SKM-1 treated with dmso at 0.1 percent for 144 hours (cell line): ENCODE measurements at regions not wholly inside any gene's neighbourhood (a gene's known extent, or its start where the extent isn't known, plus 50 kb on each side); places are given as distances from the start of the nearest gene placed in this dataset.

Experiments
- DNase-seq: peaks from one replicate; lab custom pipeline; 2025; ENCODE audit not compliant: unreplicated experiment; lab: John Stamatoyannopoulos, UW

DNA sequence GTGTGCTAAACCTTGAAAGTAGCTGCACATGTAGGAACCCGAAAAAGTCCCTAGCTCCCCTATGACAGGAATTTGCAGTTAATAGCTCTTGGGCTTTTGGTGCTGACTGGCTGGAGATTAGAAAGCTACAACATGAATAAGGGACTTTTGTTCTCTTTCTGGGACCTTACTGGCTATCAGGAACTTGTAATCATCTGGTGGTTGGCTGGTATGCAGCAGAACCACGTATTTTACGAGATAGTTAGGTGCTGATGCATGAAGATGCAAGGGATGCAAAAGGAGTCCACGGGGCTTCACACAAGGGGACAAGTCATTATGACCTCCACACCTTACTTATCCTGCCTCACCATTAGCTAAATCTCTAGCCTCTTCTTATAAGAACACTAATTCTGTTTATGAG lies 190.2 kb upstream of the NRXN1 start:
- DNase-seq = no peak

DNA sequence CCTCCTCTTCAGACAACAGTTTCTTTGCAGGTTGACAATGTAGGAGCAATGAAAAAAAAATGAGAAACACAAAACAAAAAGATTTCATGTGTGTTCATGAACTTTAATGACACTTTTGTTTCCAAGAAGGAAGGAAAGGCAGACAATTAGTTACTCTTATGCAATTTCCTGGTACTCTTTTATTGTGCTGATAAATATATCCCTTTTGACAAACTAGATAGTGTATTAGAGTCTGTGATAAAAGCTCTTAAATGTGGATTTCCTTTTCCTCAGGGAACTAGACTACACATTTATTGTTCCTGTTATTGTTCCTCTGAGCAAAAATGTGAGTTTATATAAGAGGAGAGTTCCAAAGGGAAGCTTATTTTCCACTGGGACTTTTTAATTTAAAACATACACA lies 188.7 kb upstream of the NRXN1 start:
- no peak for DNase-seq

DNA sequence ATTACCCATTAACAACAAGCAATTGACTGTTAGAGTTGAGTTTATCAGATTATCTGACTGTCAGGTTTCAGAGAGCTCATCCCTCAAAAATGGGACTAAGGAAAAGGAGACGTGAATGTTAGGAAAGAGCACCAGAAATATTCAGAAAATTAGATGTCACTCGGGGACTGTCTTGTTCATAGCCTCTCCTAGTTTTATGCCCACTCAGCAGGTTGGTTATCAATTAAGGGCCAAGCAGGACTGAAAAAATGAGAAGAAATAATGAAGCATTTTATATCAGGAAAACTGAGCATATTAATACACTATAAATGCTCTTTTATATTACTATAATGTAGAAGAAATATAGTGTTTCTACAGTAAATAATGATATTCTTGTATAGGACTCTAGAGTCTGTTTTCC lies 188.1 kb upstream of the NRXN1 start:
- DNase-seq = no peak

DNA sequence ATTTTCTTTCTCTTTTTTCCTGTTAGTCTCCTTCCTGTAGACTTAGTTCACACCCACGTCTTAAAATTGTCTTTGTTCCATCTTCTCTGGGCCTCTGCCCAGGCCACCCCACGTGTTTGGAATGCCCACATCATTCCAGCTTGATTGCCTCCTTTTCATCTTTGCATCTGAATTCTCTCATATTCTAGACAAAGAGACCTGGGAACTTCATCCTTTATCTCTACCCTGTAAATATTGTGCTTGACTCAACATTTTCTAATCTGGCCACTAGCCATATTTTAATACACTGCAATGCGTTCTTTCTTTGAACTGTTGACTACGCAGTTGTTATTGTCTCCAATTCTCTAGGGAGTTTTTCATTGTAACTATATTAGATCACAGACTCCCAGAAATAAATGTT lies 187.5 kb upstream of the NRXN1 start:
- no peak for DNase-seq

DNA sequence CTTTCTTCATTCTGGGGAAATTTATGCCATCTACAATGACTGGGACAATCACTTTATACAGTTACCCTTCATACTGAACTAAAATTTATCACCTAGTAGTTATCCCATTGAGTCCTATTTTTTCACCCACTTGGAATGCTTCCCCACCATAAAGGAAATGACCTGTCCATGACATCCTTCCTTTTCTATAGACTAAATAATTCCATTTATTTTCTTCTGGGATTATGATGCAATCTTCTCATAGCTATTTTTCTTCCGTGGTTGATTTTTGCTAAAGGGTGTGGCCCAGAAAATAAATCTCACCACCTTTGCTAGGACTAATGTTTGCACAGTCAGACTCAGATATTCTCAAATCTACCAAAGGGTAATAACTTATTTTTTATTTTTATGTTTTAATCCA lies 186.1 kb upstream of the NRXN1 start:
- DNase-seq = no peak

DNA sequence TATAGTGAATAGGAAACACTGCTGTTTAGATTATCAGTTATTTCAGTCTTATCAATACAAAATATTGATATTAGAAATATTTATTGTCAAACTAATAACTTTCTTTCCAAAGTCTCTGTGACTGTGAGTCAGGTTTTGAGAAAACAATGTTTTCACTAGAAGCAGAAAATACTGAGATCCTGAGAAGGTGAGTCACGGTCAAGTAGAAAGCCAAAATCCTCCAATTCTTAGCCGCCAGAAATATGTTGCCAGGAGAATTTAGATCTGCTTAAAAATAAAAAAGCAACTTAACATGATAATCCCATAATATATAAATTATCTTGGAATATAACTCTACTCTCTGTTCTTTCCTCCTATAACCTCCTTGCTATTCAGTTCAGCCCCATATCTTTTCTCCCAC lies 181.9 kb upstream of the NRXN1 start:
- DNase-seq = no peak

DNA sequence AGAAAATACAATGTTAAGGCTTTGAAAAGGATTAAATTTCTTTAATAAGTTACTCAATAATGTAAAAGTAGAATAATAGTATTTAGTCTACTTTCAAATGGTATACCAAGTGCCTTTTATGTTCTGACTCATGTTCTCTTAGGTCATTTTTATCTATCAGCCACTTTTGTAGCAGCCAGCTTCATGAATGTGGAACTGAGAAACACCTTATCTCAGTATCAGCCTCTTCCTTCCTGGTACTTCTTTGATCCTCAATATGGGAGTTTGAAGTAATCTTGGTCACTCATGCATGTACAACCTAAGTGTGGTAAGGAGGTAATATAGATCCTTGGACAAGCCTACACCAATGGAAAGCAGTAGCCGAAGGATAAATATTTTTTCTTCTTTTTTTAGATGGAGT lies 180.4 kb upstream of the NRXN1 start:
- DNase-seq = no peak

DNA sequence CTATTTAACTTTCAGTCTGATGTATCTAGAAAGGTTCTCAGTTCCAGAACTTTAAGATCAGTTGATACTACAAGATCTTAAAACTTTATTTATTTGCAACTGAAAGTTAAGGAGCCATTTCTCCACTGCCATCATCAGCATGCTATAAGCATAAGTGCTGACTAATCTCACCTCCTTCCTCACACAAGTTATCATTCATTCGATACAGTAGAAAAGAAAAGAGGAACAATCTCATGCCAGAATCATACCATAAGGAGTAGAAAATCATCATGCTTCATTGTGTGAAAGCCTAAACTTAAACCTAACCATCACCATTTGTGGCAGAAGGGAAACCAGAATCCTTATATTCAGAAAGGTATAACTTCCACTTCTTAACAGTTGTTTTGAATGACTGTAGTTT lies 176.6 kb upstream of the NRXN1 start:
- DNase-seq = no peak

DNA sequence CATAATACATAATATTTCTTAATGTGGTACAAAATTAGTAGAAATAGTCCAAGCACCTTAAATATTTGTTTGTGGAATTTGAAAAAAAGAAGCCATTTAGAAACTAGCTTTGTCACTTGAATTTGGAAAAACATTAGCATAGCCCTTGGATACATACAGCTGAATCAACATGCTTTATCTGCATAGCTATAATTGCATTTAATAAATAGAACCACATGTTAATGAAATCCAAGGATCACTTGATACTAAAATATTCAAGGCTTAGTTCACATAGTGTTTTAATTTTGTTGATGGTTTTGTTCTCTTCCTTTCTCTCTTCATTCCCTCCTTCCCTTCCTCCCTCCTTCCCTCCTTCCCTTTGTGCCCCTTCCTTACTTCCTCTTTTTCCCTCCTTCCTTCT lies 169.4 kb upstream of the NRXN1 start:
- DNase-seq = no peak

DNA sequence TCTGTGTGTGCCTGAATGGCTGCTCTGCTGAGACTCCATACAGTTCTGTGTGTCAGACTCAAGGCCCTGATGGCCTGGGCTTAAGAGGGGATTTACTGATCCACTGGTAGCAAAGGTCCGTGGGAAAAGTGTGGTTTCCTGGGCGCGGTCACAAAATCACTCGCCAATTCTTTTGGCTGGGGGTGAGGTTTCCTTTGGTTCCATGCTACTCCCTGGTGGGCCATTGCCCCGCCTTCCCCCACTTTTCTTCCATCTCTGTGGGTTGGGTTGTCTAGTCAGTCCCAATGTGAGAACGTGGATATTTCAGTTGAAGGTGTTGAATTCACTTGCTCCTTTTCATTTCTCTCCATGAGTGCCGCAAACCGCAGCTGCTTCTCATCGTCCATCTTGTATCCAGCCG lies 162.7 kb upstream of the NRXN1 start:
- no peak for DNase-seq

DNA sequence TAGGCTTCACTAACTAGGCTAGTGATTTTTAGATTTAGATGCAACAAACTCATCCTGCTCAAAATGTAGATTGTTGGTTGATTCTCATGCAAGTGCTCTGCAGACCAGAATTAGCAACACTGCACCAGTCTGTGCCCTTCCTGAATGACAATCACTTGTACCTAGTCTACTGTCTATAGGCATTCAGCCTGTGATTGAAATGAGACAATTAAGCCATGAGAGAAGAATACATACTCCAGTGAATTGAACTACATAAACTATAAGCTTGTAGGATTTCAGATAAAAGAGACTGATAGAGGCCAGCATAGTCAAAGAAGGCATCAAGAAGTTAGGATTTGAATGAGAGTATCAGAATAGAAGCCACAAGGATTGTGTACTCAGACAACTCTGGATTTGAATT lies 138.3 kb upstream of the NRXN1 start:
- no peak for DNase-seq

DNA sequence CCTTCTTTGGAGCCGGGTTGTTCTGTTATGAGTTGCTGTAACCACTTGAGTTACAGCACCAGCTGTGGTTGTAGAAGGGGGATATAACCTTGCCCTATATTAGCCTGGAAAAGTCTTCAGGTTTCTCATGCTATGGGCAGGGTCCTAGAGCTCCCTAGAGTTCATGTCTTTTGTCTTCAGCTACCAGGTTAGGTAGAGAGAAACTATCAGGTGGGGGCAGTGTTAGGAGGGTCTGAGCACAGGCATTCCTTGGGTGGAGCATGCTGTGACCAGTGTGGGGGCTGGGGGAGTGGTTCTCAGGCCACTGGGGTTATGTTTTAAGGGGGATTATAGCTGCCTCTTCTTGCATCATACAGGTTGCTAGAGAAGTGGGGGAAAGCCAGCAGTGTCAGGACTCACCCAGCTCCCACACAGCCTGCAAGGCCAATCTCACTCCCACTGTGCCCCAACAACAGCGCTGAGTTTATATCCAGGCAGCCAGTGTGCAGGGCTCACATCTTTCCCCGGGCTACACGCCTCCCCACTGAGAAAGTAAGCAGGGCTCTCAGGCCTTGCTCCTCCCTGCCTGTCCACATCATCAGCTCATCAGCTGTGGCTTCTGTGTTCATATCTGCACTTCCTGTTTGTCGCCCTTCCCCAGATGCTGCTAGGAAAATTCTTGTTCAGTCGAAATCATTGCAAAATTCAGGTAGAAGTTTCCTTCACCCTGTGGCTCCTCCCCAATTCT lies 133.8 kb upstream of the NRXN1 start:
- peak; percentile 7 for DNase-seq

DNA sequence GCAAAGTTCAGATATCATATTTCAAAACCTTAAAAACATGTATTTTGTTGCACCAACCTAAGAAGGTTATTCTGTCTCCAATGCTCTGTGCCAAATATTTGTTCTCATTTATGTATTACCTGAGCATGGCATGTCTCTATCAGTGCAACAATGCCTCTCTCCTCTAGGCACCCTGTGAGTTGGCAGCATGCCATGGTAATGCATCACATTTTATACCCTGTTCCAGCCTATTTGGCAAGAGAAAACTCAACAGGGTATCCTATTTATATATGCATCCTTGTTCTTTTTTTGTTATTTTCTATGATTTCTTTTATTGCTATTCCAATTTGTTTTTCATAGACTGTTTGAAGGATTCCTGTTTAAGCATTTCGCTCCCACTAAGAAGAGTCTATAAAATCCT lies 126.3 kb upstream of the NRXN1 start:
- no peak for DNase-seq

DNA sequence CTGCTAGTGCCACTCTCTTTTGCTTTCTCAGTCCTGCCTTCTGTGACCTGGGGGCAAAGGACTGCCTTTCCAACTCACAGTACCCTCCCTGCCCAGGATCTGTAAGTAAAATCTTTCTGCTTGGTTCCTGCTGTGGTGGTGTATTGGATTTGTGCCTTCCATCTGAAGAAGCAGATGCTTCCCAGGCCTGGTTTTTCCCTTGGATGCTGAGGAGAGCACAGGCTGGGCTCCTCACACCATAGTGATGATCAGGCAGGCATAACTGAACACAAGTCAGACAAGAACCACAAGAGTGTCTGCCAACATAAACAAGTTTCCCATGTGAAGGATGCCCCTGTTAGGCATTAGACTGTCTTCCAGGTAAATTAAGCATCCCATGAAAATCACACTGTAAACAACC lies 121.3 kb upstream of the NRXN1 start:
- no peak for DNase-seq

DNA sequence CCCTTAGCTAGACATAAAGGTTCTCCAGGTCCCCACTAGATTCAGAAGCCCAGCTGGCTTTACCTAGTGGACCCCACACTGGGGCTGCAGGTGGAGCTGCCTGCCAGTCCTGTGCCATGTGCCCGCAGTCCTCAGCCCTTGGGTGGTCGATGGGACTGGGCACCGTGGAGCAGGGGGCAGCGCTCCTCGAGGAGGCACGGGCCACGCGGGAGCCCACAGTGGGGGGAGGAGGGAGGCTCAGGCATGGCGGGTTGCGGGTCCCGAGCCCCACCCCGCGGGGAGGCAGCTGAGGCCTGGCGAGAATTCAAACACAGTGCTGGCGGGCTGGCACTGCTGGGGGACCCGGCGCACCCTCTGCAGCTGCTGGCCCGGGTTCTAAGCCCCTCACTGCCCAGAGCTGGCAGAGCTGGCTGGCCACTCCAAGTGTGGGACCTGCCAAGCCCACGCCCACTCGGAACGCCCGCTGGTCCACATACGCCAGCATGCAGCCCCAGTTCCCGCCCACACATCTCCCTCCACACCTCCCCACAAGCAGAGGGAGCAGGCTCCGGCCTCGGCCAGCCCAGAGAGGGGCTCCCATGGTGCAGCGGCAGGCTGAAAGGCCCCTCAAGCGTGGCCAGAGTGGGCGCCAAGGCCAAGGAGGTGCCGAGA lies 119.7 kb upstream of the NRXN1 start:
- no peak for DNase-seq

DNA sequence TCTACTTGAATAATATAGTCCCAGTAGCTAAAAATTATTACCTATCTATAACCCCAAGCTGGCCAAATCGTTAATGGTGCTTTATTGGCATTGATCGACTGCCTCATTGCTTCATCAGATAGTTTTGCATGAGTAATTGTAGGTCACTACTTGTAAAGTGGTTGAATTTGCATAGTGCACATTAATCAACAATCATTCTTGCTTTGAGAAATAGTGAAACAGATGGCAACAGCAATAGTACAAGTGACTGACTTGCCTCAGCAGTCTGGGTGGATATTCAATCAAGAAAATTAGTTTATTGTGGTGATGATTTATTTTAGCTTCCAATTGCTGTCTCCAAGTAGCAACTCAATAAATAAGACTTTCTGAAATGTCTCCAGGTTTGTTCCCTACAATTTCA lies 117.8 kb upstream of the NRXN1 start:
- no peak for DNase-seq

DNA sequence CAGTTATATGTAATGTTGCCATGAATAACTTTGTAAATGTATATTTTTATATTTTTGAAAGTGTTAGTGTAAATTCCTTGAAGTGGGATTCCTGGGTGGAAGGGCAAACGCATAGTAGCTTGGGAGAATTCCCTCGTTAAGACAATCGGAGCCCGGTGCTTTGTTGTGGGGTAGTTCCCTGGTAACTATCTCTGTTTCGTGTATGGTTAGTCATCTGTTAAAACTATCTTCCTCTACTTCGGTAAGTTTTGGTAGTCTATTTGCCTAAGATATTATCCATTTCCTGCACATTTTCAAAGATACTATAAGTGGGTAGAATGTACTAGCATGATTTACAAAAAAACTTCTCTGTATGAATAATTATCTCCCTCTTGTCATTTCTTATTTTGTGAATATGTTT lies 113.8 kb upstream of the NRXN1 start:
- DNase-seq = no peak

DNA sequence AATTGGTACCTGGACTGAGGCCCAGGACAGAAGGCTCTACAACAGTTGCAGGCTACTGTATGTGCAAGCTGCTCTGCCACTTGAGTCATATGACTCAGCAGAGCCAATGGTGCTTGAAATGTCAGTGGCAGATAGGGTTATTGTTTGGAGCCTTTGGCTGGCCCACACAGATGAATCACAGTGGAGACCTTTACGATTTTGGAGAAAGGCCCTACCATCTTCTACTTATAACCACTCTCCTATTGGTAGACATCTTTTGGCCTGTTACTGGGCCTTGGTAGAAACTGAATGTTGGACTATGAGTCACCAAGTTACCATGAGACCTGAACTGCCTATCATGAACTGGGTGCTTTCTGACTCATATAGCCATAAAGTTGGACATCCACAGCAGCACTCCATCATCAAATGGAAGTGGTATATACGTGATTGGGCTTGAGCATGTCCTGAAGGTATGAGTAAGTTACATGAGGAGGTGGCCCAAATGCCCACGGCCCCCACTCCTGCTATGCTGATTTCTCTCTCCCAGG lies 88.9 kb upstream of the NRXN1 start:
- DNase-seq = no peak

DNA sequence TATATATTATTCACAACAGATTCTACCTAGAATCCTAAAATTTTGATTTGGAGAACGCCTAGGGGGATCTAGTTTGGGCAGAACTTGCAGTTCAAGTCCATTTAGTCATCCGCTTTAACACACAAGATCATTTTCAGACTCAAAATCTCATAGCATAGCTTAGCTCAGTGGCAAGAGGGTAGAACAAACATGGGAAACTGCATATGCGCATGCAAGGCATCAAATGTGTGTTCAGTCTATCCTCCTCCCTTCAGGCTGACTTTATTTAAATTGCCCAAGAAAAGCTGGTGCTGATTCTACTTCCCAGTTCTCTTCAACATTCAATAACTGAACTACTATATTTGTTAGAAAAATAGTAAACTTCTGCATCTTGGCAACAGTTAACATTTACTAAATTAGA lies 79.6 kb upstream of the NRXN1 start:
- DNase-seq = no peak

DNA sequence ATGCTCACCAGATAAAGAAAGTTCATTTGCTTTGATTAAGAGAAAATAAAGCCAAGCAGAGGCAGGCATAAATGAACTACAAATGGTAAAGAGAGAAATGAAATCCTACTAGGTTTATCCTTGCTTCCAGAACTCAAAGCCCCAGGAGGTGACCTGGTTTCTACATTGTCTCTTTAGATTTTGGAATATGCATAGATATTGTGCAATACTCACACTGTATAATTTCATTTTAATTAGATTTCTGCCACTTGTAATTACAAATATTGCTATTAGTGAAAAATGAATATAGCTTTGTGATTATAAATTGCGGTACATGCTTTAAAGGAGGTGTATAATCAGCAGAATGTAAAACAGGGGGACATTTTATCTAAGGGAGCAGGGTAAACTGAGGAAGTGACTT lies 76.9 kb upstream of the NRXN1 start:
- DNase-seq = no peak

DNA sequence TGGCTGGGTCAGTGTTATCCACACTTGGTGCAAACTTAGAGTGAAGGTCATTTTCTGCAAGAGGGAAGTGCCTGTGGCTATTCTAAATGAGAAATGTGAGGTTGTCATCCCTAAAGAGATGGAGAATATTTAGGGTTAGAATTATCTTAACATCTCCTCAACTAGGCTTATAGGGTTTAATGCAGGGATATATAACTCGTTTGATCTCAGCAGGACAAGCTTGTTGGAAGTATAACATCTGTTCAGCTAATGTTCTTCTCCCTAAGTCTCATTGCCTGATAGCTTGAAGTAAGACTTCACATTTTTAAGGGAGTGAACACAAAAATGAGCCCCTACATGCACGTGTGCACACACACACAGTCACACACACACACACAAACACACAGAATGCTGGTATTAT lies 75.9 kb upstream of the NRXN1 start:
- no peak for DNase-seq

DNA sequence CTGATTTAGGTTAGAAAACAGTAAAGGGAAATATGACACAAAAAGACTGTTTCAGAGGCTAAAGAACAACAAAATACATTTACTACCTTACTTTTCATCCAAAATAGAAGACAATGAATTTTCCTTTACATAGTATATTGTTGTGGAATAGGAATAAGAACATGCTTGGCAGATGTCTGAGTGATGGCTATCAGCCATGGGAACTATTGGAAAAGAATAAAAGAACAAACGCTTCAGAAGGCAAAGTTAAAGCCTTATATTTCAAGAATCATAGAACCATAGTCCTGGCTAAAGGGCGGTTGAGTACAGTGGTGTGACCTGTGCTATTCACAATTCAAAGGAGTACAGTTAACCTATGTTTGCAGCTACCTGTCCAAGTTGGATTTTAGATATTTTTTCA lies 73.9 kb upstream of the NRXN1 start:
- DNase-seq = no peak

DNA sequence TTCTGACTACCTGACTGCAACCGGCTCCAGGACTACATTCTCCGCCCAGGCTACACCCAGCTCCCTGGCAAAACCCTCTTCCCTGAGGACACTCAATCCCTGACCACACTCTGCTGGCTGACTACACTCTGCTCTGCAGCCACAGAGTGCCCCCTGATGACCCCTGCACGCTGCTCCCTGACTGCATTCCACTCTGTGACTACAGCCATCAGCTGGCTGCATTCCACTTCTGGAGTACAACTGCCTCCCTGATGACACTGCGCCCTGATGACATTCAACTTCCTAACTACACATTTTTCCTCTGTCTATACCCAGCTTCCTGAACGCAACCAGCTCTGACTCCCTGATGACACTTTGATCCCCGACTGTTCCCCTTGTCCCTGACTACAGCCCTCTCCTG lies 71.3 kb upstream of the NRXN1 start:
- DNase-seq = no peak
